ENCODE measurements at regions not wholly inside any gene's neighbourhood (a gene's known extent, or its start where the extent isn't known, plus 50 kb on each side); places are given as distances from the start of the nearest gene placed in this dataset.

- no peak for TF ChIP-seq RARB (CRISPR knock-in tag; IDR thresholded peaks at IDR 0.05)
- no peak for TF ChIP-seq GLIS3 (CRISPR knock-in tag; IDR thresholded peaks at IDR 0.05)
- TF ChIP-seq TCF4 (CRISPR knock-in tag; IDR thresholded peaks at IDR 0.05; ENCODE audit: borderline replicate concordance), result no peak
- TF ChIP-seq SNAI2 (CRISPR knock-in tag; IDR thresholded peaks at IDR 0.05), result no peak
- TF ChIP-seq, protein P1, sequence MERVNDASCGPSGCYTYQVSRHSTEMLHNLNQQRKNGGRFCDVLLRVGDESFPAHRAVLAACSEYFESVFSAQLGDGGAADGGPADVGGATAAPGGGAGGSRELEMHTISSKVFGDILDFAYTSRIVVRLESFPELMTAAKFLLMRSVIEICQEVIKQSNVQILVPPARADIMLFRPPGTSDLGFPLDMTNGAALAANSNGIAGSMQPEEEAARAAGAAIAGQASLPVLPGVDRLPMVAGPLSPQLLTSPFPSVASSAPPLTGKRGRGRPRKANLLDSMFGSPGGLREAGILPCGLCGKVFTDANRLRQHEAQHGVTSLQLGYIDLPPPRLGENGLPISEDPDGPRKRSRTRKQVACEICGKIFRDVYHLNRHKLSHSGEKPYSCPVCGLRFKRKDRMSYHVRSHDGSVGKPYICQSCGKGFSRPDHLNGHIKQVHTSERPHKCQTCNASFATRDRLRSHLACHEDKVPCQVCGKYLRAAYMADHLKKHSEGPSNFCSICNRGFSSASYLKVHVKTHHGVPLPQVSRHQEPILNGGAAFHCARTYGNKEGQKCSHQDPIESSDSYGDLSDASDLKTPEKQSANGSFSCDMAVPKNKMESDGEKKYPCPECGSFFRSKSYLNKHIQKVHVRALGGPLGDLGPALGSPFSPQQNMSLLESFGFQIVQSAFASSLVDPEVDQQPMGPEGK (CRISPR knock-in tag; IDR thresholded peaks at IDR 0.05; ENCODE audit: borderline replicate concordance), result no peak
- TF ChIP-seq ZC3H10 (CRISPR knock-in tag; IDR thresholded peaks at IDR 0.05), result peak; percentile 86
These were observed 1588.9 kb downstream of the KCNT2 start for GRCh38 chr1:195019385-195019784.
